H9 (cell line): ENCODE measurements at regions not wholly inside any gene's neighbourhood (a gene's known extent, or its start where the extent isn't known, plus 50 kb on each side); places are given as distances from the start of the nearest gene placed in this dataset.

Experiments
- DNase-seq: peaks from one replicate; pipeline ENCODE4 v3.0.0-alpha.2; 2017
- H2AFZ ChIP-seq: one replicate; pipeline ENCODE4 v1.6.1; 2013; ENCODE audit warnings: mild to moderate bottlenecking, low read length, control low read depth, moderate library complexity
- H2AK5ac ChIP-seq: 2 replicates; pipeline ENCODE4 v1.6.1; 2013; ENCODE audit warnings: low read length, control low read depth, mixed read lengths; ENCODE audit not compliant: insufficient read length
- H2BK120ac ChIP-seq: one replicate; pipeline ENCODE4 v1.6.1; 2013; ENCODE audit warnings: low read depth, mild to moderate bottlenecking, low read length, control low read depth, inconsistent platforms; ENCODE audit not compliant: poor library complexity, severe bottlenecking
- H2BK12ac ChIP-seq: 2 replicates; pipeline ENCODE4 v1.6.1; 2013; ENCODE audit warnings: low read length, control low read depth, mixed read lengths, low read depth; ENCODE audit not compliant: insufficient read length
- H2BK15ac ChIP-seq: 2 replicates; pipeline ENCODE4 v1.6.1; 2013; ENCODE audit warnings: low read depth, low read length, control low read depth
- H2BK20ac ChIP-seq: one replicate; pipeline ENCODE4 v1.6.1; 2013; ENCODE audit warnings: low read depth, mild to moderate bottlenecking, low read length, control low read depth, inconsistent platforms; ENCODE audit not compliant: poor library complexity, severe bottlenecking
- H2BK5ac ChIP-seq: 2 replicates; pipeline ENCODE4 v1.6.1; 2013; ENCODE audit warnings: low read length, control low read depth, mixed read lengths; ENCODE audit not compliant: insufficient read length
- H3K14ac ChIP-seq: 2 replicates; pipeline ENCODE4 v1.6.1; 2013; ENCODE audit warnings: low read length, control low read depth; ENCODE audit not compliant: insufficient read depth
- H3K18ac ChIP-seq: 2 replicates; pipeline ENCODE4 v1.6.1; 2013; ENCODE audit warnings: low read depth, mild to moderate bottlenecking, mixed read lengths, low read length, control low read depth; ENCODE audit not compliant: insufficient read length
- H3K23ac ChIP-seq: 2 replicates; pipeline ENCODE4 v1.6.1; 2013; ENCODE audit warnings: low read length, control low read depth, mixed read lengths, low read depth; ENCODE audit not compliant: insufficient read length
- H3K23me2 ChIP-seq: 2 replicates; pipeline ENCODE4 v1.6.1; 2013; ENCODE audit warnings: low read depth, mild to moderate bottlenecking, mixed read lengths, low read length, control low read depth; ENCODE audit not compliant: insufficient read length, poor library complexity, severe bottlenecking
- H3K27ac ChIP-seq: 2 replicates; pipeline ENCODE4 v1.5.1; 2013; ENCODE audit warnings: low read length, control low read depth, mixed read lengths, low read depth; ENCODE audit not compliant: insufficient read length
- H3K27me3 ChIP-seq: 2 replicates; pipeline ENCODE4 v1.6.1; 2013; ENCODE audit warnings: low read length, control low read depth, inconsistent platforms; ENCODE audit not compliant: insufficient read depth
- H3K4ac ChIP-seq: 2 replicates; pipeline ENCODE4 v1.6.1; 2013; ENCODE audit warnings: low read depth, mild to moderate bottlenecking, control low read depth, inconsistent platforms, low read length, moderate library complexity
- H3K4me1 ChIP-seq: 2 replicates; pipeline ENCODE4 v1.6.1; 2013; ENCODE audit warnings: low read length, control low read depth, inconsistent platforms; ENCODE audit not compliant: insufficient read depth
- H3K4me2 ChIP-seq: 2 replicates; pipeline ENCODE4 v1.6.1; 2013; ENCODE audit warnings: low read length, control low read depth, mixed read lengths; ENCODE audit not compliant: insufficient read length, insufficient read depth
- H3K56ac ChIP-seq: 2 replicates; pipeline ENCODE4 v1.6.1; 2013; ENCODE audit warnings: low read depth, mild to moderate bottlenecking, mixed read lengths, low read length, control low read depth; ENCODE audit not compliant: insufficient read length
- H3K79me1 ChIP-seq: 2 replicates; pipeline ENCODE4 v1.6.1; 2013; ENCODE audit warnings: low read depth, mild to moderate bottlenecking, moderate library complexity, low read length, control low read depth, inconsistent platforms; ENCODE audit not compliant: insufficient read depth, poor library complexity, severe bottlenecking
- H3K79me2 ChIP-seq: 2 replicates; pipeline ENCODE4 v1.6.1; 2013; ENCODE audit warnings: low read length, control low read depth, inconsistent platforms; ENCODE audit not compliant: insufficient read depth
- H3K9ac ChIP-seq: 2 replicates; pipeline ENCODE4 v1.6.1; 2013; ENCODE audit warnings: low read length, control low read depth, mixed read lengths; ENCODE audit not compliant: insufficient read length; ENCODE audit errors: extremely low read depth
- H3K9me3 ChIP-seq: one replicate; pipeline ENCODE4 v1.6.1; 2013; ENCODE audit warnings: low read depth, low read length, inconsistent platforms; ENCODE audit not compliant: control insufficient read depth
- H3T11ph ChIP-seq: one replicate; pipeline ENCODE4 v1.6.1; 2013; ENCODE audit warnings: mild to moderate bottlenecking, low read length, control low read depth, inconsistent platforms
- H4K20me1 ChIP-seq: one replicate; pipeline ENCODE4 v1.6.1; 2013; ENCODE audit not compliant: control insufficient read depth, insufficient read length, insufficient read depth
- H4K5ac ChIP-seq: 2 replicates; pipeline ENCODE4 v1.6.1; 2013; ENCODE audit warnings: low read depth, mild to moderate bottlenecking, mixed read lengths, low read length, control low read depth; ENCODE audit not compliant: insufficient read length
- H4K8ac ChIP-seq: replicated peaks from 2 replicates; pipeline ENCODE4 v1.6.1; 2013; ENCODE audit warnings: low read length, control low read depth, mixed read lengths, low read depth; ENCODE audit not compliant: insufficient read length
- H4K91ac ChIP-seq: 2 replicates; pipeline ENCODE4 v1.6.1; 2013; ENCODE audit warnings: low read depth, mild to moderate bottlenecking, moderate library complexity, mixed read lengths, low read length, control low read depth; ENCODE audit not compliant: insufficient read length
- H3K27ac Mint-ChIP-seq, 3 experiments: 2 replicates in 2 of 3; 3 replicates in 1 of 3; pipeline ENCODE4 v1.8.0; 2020 to 2021; ENCODE audit warnings: mixed read lengths in 3 of 3, mild to moderate bottlenecking in 1 of 3, moderate library complexity in 1 of 3
- H3K27me3 Mint-ChIP-seq: 2 replicates; pipeline ENCODE4 v1.8.0; 2021; ENCODE audit warnings: low read depth, mild to moderate bottlenecking, moderate library complexity, mixed read lengths
- H3K36me3 Mint-ChIP-seq, 3 experiments: 2 replicates in 2 of 3; 3 replicates in 1 of 3; pipeline ENCODE4 v1.8.0; 2020 to 2021; ENCODE audit warnings: low read depth in 3 of 3, mixed read lengths in 3 of 3; ENCODE audit not compliant: insufficient read depth in 1 of 3
- H3K4me1 Mint-ChIP-seq, 2 experiments: 2 replicates each; pipeline ENCODE4 v1.8.0; 2020; ENCODE audit warnings: mixed read lengths in 2 of 2
- H3K4me3 Mint-ChIP-seq, 2 experiments: 2 replicates in 1 of 2; 3 replicates in 1 of 2; pipeline ENCODE4 v1.8.0; 2020 to 2021; ENCODE audit warnings: mild to moderate bottlenecking in 2 of 2, mixed read lengths in 2 of 2, moderate library complexity in 1 of 2
- H3K9me3 Mint-ChIP-seq, 2 experiments: 2 replicates in 1 of 2; 3 replicates in 1 of 2; pipeline ENCODE4 v1.8.0; 2020; ENCODE audit warnings: mild to moderate bottlenecking in 2 of 2, mixed read lengths in 2 of 2, moderate library complexity in 1 of 2
- WGBS: extraction: QIAGEN DNeasy Blood & Tissue Kit; methylation state at CpG from one replicate; pipeline ENCODE4 v1.1.7; 2013; ENCODE audit warnings: missing lambda C conversion rate, low lambda C conversion rate, mixed read lengths; ENCODE audit not compliant: insufficient read length; ENCODE audit errors: extremely low coverage; 5-methylcytosine and 5-hydroxymethylcytosine counted together
- TF ChIP-seq, protein P1 (sequence below): fragments of 200-600 bp; sonication (generic); conservative IDR thresholded peaks from 3 replicates; pipeline ENCODE4 v1.8.0; 2021; ENCODE audit warnings: antibody characterized with exemption, mild to moderate bottlenecking

GRCh38 chr2:175351512-175351911 is 170.0 kb upstream of the ATP5MC3 start:
- Histone ChIP-seq H3K27me3 (no peaks in the 10 kb centered on the region), H4K20me1 (no peaks in the 10 kb centered on the region), H3K9me3 (no peaks in the 10 kb centered on the region), H2AK5ac (no peak overlapping the region), H2BK20ac (no peak overlapping the region), H2BK120ac (no peak overlapping the region), H2BK5ac (no peak overlapping the region), H4K91ac (no peak overlapping the region), H3K4me1 (no peaks in the 10 kb centered on the region), H3K79me2 (peaks cover 1% of the 10 kb centered on the region; the same call in 1 of the 2 replicates), H3K18ac (no peak overlapping the region), H3K23ac (no peak overlapping the region), H3K27ac (no peak overlapping the region), H3K56ac (no peak overlapping the region), H3K9ac (no peak overlapping the region), H3K4ac (no peak overlapping the region), H3K4me2 (no peak overlapping the region), H3K23me2 (no peaks in the 10 kb centered on the region), H3T11ph (no peak overlapping the region), H2BK15ac (no peak overlapping the region), H4K8ac (no peak overlapping the region), H4K5ac (no peak overlapping the region), H3K79me1 (no peaks in the 10 kb centered on the region), H3K14ac (no peak overlapping the region), H2BK12ac (no peak overlapping the region), H2AFZ (no peak overlapping the region)
- TF ChIP-seq, protein P1, sequence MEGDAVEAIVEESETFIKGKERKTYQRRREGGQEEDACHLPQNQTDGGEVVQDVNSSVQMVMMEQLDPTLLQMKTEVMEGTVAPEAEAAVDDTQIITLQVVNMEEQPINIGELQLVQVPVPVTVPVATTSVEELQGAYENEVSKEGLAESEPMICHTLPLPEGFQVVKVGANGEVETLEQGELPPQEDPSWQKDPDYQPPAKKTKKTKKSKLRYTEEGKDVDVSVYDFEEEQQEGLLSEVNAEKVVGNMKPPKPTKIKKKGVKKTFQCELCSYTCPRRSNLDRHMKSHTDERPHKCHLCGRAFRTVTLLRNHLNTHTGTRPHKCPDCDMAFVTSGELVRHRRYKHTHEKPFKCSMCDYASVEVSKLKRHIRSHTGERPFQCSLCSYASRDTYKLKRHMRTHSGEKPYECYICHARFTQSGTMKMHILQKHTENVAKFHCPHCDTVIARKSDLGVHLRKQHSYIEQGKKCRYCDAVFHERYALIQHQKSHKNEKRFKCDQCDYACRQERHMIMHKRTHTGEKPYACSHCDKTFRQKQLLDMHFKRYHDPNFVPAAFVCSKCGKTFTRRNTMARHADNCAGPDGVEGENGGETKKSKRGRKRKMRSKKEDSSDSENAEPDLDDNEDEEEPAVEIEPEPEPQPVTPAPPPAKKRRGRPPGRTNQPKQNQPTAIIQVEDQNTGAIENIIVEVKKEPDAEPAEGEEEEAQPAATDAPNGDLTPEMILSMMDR: no peak
- Mint-ChIP-seq H3K27me3 (peaks cover 11% of the 10 kb centered on the region), H3K4me1 (peaks cover 0 to 4% of the 10 kb centered on the region in 2 experiments; a peak in 2 of 4 replicates), H3K9me3 (peaks cover 0 to 4% of the 10 kb centered on the region in 2 experiments; a peak in 2 of 5 replicates), H3K36me3 (no peaks in the 10 kb centered on the region), H3K4me3 (no peak overlapping the region), H3K27ac (no peak overlapping the region)
- no CpG with 5 or more reads among the region's 2 CpGs for WGBS
- no peak for DNase-seq
